SJSA1 (cell line): ENCODE measurements at regions not wholly inside any gene's neighbourhood (a gene's known extent, or its start where the extent isn't known, plus 50 kb on each side); places are given as distances from the start of the nearest gene placed in this dataset.
A peak's percentile ranks its signal among the peaks of the same experiment; 100 is the strongest.

ENCODE experiments used
- DNase-seq, 2 experiments: peaks; one replicate each; pipeline ENCODE4 v3.0.0-alpha.2; 2015 to 2020; ENCODE audit warnings: low spot score in 2 of 2, low read depth in 1 of 2
- H3K27ac ChIP-seq: fragments of 250-450 bp; sonication (Bioruptor Pico); 2 replicates; pipeline ENCODE4 v1.5.1; 2020; ENCODE audit warnings: mild to moderate bottlenecking, moderate library complexity
- H3K27me3 ChIP-seq: fragments of 250-450 bp; sonication (Bioruptor Pico); replicated peaks from 2 replicates; pipeline ENCODE4 v1.5.1; 2020; ENCODE audit warnings: mild to moderate bottlenecking, moderate library complexity
- H3K36me3 ChIP-seq: fragments of 250-450 bp; sonication (Bioruptor Pico); 2 replicates; pipeline ENCODE4 v1.5.1; 2020; ENCODE audit warnings: mild to moderate bottlenecking
- H3K4me1 ChIP-seq: fragments of 250-450 bp; sonication (Bioruptor Pico); replicated peaks from 2 replicates; pipeline ENCODE4 v1.6.1; 2021; ENCODE audit warnings: mild to moderate bottlenecking
- H3K4me3 ChIP-seq: fragments of 250-450 bp; sonication (Bioruptor Pico); 2 replicates; pipeline ENCODE4 v1.5.1; 2020; ENCODE audit warnings: mild to moderate bottlenecking
- H3K9me3 ChIP-seq: fragments of 250-450 bp; sonication (Bioruptor Pico); replicated peaks from 2 replicates; pipeline ENCODE4 v1.5.1; 2020; ENCODE audit warnings: mild to moderate bottlenecking

- no peaks in the 10 kb centered on the region for H3K36me3 ChIP-seq
- H3K4me3 ChIP-seq = no peak overlapping the region
- no peak overlapping the region for H3K27ac ChIP-seq
- no peaks in the 10 kb centered on the region for H3K4me1 ChIP-seq
- no peaks in the 10 kb centered on the region for H3K27me3 ChIP-seq
- no peak for DNase-seq
- H3K9me3 ChIP-seq = no peaks in the 10 kb centered on the region; the same call in 1 of the 2 replicates
These were observed 110.7 kb downstream of the INHBA start for GRCh38 chr7:41592236-41592635.

GRCh38 chr7:41590986-41591385 is 111.9 kb downstream of the INHBA start:
- Histone ChIP-seq H3K9me3 (no peaks in the 10 kb centered on the region), H3K27ac (no peak overlapping the region), H3K36me3 (no peaks in the 10 kb centered on the region), H3K4me1 (no peaks in the 10 kb centered on the region), H3K27me3 (no peaks in the 10 kb centered on the region), H3K4me3 (no peak overlapping the region)
- no peak for DNase-seq

GRCh38 chr7:41588341-41588740 is 114.5 kb downstream of the INHBA start:
- no peaks in the 10 kb centered on the region for H3K4me1 ChIP-seq
- H3K27me3 ChIP-seq = no peaks in the 10 kb centered on the region
- no peaks in the 10 kb centered on the region for H3K9me3 ChIP-seq
- no peaks in the 10 kb centered on the region for H3K36me3 ChIP-seq
- no peak overlapping the region for H3K4me3 ChIP-seq
- H3K27ac ChIP-seq = no peak overlapping the region
- DNase-seq = no peak

DNA sequence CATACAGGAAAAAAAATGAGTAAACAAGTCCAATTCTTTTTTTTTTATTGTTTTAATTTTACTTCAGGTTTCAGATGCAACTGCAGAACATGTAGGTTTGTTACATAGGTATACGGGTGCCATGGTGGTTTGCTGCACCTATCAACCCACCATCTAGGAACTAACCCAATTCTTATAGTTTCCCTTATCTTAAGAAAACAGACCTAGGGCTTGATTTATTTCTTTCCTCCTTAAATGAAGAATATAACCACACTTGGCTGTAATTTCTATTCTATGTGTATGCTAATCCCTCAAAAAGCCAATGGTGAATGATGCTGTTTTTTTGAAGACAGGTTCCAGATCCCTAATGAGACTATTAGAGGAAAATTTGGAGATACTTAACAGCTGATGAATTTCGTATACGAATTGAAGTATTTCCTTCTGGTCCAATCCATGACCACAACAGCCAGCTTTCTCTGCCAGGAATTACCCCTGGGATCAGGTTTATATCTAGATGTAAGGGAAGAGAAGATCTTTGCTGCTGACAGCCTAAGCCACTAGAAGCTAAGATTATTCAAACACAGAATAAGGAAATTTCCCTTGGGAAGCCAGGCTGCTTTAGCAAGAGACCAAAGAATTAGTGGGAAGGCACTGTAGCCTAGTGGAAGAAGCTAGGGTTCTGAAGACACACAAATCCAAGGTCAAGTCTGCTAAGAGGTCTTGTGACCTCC is 115.8 kb downstream of the INHBA start:
- H3K4me3 ChIP-seq = no peak overlapping the region
- H3K9me3 ChIP-seq = no peaks in the 10 kb centered on the region
- DNase-seq = no peak
- H3K36me3 ChIP-seq = no peaks in the 10 kb centered on the region
- no peaks in the 10 kb centered on the region; the same call in none of the 2 replicates for H3K4me1 ChIP-seq
- H3K27me3 ChIP-seq = no peaks in the 10 kb centered on the region
- H3K27ac ChIP-seq = no peak overlapping the region

- H3K36me3 ChIP-seq = no peaks in the 10 kb centered on the region
- no peak overlapping the region for H3K4me3 ChIP-seq
- H3K27ac ChIP-seq = no peak overlapping the region
- H3K4me1 ChIP-seq = peaks cover 17% of the 10 kb centered on the region
- no peaks in the 10 kb centered on the region for H3K27me3 ChIP-seq
- H3K9me3 ChIP-seq = no peaks in the 10 kb centered on the region
- DNase-seq = no peak
These were observed 118.1 kb downstream of the INHBA start for GRCh38 chr7:41584746-41585145.

DNA sequence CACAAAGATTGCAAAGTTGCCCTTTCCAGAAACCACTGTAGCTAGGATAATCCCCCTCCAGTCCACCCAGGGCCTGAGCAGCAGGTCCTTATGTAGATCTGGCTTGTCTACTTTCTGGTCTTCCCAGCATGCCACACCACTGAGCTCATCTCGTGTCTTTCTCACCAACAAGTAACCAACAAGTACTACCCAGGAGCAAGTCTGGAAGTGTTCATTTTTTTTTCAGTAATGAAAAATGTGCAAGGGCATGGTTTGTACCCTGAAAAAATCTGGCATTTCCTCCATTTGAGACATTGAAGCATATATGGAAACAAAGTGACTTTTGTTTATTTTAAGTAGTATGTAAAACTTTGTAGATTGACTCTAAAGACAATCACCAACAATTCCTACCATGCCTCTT is 120.8 kb downstream of the INHBA start:
- Histone ChIP-seq H3K27ac (no peak overlapping the region), H3K36me3 (no peaks in the 10 kb centered on the region), H3K4me3 (no peak overlapping the region), H3K4me1 (peaks cover 44% of the 10 kb centered on the region), H3K27me3 (no peaks in the 10 kb centered on the region), H3K9me3 (no peaks in the 10 kb centered on the region)
- no peak for DNase-seq

GRCh38 chr7:41581041-41581440 is 121.8 kb downstream of the INHBA start:
- Histone ChIP-seq H3K27ac (peak overlapping the region; percentile 94), H3K27me3 (no peaks in the 10 kb centered on the region), H3K36me3 (no peaks in the 10 kb centered on the region), H3K4me3 (no peak overlapping the region), H3K4me1 (peaks cover 53% of the 10 kb centered on the region), H3K9me3 (no peaks in the 10 kb centered on the region)
- no peak for DNase-seq

DNA sequence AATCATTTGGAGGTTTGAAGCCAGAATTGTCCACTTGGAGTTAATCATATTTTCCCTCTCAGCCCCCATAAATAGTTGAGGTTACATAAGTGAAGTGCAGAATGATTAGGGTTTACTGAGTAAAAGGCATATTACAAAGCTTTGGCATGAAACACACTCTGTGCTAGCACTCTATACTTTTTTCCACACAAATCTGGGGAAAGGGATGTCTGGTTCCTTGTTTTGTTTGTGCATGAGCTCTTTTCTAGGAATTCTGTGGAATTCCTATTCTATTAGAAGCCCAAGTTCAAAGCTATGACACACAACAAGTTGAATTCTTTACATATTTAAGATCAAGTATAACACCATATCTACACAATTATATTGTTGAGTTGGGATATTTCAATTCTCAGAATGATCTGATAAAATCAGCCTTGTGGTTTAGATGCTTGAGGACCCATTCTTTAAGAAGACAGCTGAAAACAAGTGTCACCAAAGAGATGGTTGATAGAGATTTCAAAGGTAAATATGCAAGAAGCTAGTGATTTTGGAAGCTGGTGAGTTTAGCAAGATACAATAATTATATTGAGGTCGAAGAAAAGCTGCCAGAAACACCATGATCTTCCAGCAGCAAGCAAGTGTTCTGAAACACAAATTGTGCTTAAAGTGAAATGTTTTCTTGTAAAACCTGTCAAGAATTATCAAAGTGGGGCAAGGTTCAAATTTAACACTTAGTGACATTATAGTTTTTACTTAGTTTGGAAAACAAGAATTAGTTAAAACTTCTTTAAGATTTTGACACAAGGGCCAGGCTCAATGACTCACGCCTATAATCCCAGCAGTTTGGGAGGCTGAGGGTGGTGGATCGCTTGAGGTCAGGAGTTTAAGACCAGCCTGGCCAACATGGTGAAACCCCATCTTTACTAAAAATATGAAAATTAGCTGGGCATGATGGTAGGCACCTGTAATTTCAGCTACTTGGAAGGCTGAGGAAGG is 122.6 kb downstream of the INHBA start:
- peak in 1 of 2 experiments; percentile 98 for DNase-seq
- Histone ChIP-seq H3K4me3 (no peak overlapping the region), H3K4me1 (peaks cover 60% of the 10 kb centered on the region), H3K27me3 (no peaks in the 10 kb centered on the region), H3K9me3 (no peaks in the 10 kb centered on the region), H3K36me3 (no peaks in the 10 kb centered on the region), H3K27ac (peak overlapping the region; percentile 94)

GRCh38 chr7:41578700-41579099 is 124.2 kb downstream of the INHBA start:
- Histone ChIP-seq H3K27ac (peak overlapping the region; percentile 94), H3K9me3 (no peaks in the 10 kb centered on the region), H3K4me1 (peaks cover 75% of the 10 kb centered on the region), H3K27me3 (no peaks in the 10 kb centered on the region), H3K4me3 (no peak overlapping the region), H3K36me3 (no peaks in the 10 kb centered on the region)
- peak; percentile 57 to 66 for DNase-seq

DNA sequence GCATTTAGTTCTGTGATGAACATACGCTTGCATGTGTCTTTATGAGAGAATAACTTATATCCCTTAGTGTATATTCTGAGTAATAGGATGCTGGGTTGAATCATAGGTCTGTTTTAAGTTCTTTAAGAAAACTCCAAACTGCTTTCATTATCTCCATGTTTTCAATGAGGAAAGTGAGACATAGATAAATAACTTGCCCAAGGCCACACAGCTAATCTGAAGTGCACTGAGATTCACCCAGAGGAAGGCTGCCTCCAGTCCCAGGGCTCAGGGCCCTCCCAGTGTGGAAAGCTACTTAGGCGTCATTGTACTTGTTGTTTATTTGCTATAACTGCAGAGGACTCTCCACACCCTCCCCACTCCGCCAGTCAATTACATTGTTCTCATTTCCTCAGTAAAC is 126.7 kb downstream of the INHBA start:
- peak overlapping the region; percentile 56 for H3K27ac ChIP-seq
- peak; percentile 90 to 93 for DNase-seq
- H3K9me3 ChIP-seq = no peaks in the 10 kb centered on the region
- no peaks in the 10 kb centered on the region for H3K27me3 ChIP-seq
- H3K4me3 ChIP-seq = no peak overlapping the region
- H3K36me3 ChIP-seq = no peaks in the 10 kb centered on the region
- H3K4me1 ChIP-seq = peaks cover 78% of the 10 kb centered on the region

- DNase-seq = peak in 1 of 2 experiments; percentile 52
- Histone ChIP-seq H3K27ac (peak overlapping the region; percentile 57), H3K4me1 (peaks cover 65% of the 10 kb centered on the region), H3K9me3 (no peaks in the 10 kb centered on the region), H3K4me3 (no peak overlapping the region), H3K36me3 (no peaks in the 10 kb centered on the region), H3K27me3 (no peaks in the 10 kb centered on the region)
These were observed 128.5 kb downstream of the INHBA start for GRCh38 chr7:41574377-41574776.

GRCh38 chr7:41573862-41574261 is 129.0 kb downstream of the INHBA start:
- Histone ChIP-seq H3K4me1 (peaks cover 60% of the 10 kb centered on the region), H3K36me3 (no peaks in the 10 kb centered on the region), H3K9me3 (no peaks in the 10 kb centered on the region), H3K27ac (peak overlapping the region; percentile 57), H3K4me3 (no peak overlapping the region), H3K27me3 (no peaks in the 10 kb centered on the region)
- no peak for DNase-seq

- Histone ChIP-seq H3K27ac (peak overlapping the region; percentile 57), H3K36me3 (no peaks in the 10 kb centered on the region), H3K4me3 (no peak overlapping the region), H3K9me3 (no peaks in the 10 kb centered on the region), H3K4me1 (peaks cover 56% of the 10 kb centered on the region), H3K27me3 (no peaks in the 10 kb centered on the region)
- DNase-seq = no peak
These were observed 129.4 kb downstream of the INHBA start for GRCh38 chr7:41573443-41573842.

DNA sequence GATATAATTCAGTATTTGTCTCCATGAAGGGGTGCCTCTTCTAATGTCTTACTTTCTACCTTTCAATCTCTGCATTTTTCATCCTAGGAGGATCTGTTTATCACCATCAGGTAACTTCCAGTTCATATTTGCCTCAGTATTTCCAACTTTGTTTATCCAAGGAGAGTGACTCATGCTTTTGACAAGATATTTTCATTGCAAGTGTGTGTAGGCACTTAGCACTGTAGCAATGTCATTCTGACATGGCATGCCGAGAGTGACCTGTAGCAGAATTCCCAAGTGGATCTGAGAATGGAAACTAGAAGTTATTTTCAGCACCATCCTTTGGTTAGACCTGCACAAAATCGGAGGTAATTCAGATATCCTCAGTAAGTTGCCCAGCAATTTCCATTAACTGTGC is 129.9 kb downstream of the INHBA start:
- Histone ChIP-seq H3K36me3 (no peaks in the 10 kb centered on the region), H3K27me3 (no peaks in the 10 kb centered on the region), H3K4me3 (no peak overlapping the region), H3K27ac (peak overlapping the region; percentile 57), H3K9me3 (no peaks in the 10 kb centered on the region), H3K4me1 (peaks cover 56% of the 10 kb centered on the region)
- DNase-seq = peak; percentile 59 to 60
